Kasumi-1 (cell line): ENCODE measurements at regions not wholly inside any gene's neighbourhood (a gene's known extent, or its start where the extent isn't known, plus 50 kb on each side); places are given as distances from the start of the nearest gene placed in this dataset.
A peak's percentile ranks its signal among the peaks of the same experiment; 100 is the strongest.
"Not testable (repeated sequence)": the region's sequence is repeated elsewhere in the genome, so short reads cannot be mapped to it uniquely, and the experiment has no call there.

ENCODE experiments used
- DNase-seq, 2 experiments: peaks; one replicate each; lab custom pipeline; 2025; lab: John Stamatoyannopoulos, UW

DNA sequence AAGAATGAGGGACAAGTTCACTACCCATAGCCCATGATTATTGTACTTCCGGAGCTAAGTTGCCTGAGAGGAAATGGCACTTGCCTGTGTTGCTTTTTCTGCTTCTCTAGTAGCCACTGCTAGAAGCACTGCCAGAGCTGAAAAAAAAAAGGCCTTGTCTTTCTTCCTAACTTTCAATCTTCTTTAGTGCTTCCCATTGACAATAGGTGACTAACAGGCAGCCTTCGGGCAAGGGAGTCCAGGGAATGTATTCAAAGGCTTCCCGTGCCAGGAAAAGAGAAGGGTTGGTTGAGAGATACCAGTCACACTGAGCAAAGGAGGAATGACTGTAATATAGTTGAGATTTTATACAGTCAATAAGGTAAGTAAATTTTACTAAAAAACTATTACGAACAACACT, 242.0 kb downstream of the CALCRL start:
- no peak for DNase-seq

DNA sequence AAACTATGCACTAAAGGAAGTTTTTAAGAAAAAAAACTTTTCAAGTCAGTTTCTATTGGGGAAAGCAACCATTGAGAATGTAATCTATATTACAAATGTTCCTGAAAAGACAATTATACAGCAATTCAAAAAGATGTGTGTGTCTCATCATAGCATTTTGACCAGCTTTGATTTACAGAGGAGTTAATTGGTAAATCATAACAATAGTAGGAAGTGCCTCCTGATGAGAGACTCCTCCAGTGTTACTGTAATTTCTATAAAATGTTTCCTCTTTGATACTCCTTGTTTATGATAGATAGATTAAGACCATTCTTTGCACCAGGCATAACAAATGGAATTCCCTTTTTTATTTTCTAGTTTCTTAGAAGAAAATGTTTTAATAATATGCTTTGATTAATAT, 249.9 kb downstream of the CALCRL start:
- DNase-seq: no peak

DNA sequence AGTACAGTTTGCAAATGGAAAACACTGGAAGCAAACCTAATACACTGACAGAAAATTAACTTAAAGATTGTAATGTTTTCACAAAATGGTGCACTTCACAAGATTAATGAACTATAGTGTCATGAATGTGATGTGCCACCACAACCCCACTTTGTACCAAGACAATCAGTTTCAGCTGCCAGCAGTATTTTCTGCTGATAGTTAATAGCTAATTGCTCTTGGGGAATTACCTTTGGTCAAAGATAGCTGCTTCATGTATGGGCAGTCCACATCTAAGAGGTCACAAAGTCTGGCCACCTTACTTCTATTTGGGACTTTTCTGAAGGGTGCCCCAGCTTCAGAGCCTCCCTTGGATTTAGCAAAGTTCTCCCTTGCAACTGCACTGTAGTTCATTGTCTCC, 254.0 kb downstream of the CALCRL start:
- DNase-seq: no peak

DNA sequence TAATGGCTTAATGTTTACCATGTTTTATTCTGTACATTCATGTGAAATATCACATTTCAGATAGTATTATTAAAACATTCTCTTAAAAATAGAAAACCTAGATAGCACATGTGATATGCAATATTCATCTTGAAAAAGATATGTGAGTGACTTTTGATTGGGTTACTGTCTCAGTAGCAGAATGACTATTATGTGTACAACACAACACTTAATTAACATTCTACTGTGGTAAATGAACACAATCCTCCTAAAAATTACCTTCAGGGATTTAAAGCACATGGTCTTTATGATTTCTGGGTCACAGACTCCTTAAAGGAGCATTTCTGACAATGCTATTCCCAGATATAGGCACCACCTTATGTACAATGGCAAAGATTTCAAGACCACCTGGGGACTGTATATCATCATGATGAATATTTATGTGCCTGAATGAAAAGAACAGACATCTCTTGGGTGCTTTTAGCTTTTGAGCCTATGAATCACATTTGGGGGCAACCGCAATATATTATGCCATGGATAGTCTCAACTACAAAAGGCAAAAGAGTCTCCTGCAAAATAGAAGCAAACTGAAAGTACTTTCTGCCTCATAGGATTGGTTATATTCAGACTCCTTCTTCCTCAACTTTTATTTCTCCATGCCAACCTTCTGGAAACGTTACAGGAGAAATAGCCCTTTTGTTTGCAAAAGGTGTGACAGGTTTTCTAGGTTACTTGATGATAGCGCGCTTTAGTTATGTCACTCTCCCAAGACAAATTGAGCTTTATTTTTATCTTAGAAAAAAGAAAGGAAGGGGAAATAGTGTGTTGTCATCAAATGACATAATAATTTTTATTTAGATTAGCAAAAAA, 259.0 kb downstream of the CALCRL start:
- no peak for DNase-seq

DNA sequence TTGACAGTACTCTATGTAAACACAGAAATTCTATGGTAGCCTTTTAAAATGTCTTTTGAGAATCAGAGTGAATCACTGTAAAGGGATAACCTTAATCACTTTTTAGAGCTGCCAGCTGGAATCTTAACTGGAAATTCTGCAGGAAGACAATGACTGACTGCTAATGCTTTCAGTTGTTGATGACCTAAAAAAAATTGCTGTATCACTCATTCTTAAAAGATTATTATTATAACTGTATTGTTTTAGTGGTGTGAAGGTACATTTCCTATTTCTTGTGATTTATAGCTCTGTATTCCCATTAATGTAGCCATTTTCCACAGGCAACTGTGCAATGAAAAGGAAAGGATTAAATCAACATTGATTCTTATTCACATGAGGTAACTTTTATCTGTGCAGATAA, 260.5 kb downstream of the CALCRL start:
- no peak for DNase-seq

DNA sequence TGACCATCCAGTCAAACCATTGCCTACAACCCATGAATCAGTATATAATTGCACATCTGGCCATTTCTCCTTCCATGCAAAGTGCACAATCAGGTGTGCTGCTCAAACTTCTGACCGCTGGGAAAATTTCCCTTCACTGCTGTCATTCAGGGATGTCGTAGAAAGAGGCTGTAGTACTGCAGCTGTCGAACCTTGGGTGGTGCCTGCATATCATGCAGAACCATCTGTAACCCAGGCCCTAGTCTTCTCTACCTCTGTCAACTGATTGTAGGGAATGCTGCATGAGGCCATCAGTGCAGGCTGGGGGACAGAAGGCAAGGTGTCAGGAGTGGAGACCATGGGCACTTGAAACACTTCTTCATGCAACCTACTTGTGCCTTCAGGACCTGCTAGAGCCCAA, 267.5 kb downstream of the CALCRL start:
- DNase-seq: no peak

DNA sequence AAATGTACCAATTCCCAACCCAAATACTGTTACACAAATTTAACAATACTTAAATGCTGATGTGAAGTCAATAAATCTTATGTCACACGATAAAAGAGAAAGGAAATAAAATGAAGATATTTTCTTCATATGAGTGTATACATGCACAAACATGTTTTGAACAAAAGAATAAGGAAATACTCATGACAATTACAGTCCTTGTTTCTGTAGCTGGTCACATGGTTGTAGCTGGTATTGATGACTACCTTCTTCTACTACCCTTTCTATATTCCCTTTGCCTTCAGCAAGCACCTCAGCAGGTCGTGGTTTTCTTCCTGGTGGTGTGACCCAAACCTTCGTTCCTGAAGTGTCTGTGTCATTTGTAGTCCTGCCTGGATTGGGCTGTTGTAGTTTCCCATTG, 269.2 kb downstream of the CALCRL start:
- not testable (repeated sequence) for DNase-seq

DNA sequence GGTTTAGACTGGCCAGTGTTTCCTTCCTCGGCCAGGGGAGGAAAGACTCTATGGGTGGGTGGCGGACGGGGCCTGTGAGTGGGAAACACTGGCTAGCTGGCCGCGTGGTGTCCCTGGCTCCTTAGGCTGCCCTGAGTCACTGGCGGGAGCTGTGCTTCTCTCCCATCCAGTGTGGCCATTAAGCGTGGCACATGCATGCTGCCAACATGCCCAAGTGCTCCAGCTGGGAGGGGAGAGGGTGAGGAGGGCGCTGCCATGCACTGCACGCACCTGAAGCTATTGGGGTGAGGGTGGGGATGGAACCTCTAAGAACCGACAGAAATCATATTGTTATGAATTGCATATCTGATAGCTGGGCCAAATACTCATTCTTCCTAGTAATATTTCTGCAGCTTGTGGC, 270.8 kb downstream of the CALCRL start:
- DNase-seq: no peak

DNA sequence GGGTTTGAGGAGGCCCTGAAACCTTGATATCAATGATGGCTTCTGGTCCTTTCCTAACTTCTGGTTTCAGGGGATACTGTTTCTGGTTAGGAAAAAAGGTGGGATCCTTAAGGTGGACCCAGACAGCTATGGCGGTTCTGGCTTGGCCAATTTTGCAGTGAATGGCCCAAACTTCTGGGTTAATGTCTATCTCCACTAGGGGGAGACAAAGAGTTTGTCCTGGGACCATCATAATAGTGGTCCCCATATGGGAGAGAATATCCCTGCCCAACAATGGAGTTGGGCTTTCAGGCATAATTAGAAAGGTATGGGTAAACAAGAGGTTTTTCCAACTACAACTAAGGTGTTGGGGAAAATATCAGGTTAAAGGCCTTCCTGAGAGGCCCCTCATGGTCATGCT, 273.5 kb downstream of the CALCRL start:
- no peak for DNase-seq

DNA sequence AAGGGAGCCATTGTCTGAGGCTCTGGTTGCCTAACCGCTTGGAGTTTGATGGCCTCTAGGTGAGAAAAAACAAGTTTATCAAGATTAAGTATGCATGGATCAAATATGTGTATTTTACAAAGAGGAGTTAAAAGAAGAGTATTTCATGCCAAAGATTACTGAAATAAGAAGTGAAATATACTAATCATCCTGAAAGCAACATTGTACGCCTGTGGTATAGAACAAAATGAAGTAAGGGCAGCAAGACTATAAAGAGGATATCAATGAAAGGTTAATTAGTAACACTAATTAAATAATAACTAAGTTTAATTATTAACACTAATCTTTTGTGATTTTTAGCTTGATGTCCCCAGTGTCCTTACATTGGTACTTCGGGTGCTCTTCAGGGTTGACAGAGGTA, 276.7 kb downstream of the CALCRL start:
- no peak for DNase-seq

DNA sequence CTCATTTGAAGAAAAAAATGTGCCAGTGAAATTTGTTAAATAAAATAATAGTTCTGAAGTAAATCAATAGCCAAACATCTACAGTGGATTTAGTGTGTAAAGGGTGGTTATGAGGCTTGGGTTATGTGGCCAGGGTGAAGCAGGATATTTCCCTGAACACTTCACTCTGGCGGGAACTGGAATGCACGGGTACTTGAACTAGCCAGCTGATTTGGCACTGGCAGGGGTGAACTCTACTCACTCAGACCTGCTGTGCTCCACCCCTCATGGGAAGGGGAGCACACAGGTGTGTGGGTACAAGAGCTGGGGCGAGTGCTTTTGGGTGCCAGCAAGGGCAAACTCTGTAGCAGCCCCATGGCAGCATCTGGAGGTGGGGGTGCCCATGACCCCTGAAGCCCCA, 278.2 kb downstream of the CALCRL start:
- no peak for DNase-seq

DNA sequence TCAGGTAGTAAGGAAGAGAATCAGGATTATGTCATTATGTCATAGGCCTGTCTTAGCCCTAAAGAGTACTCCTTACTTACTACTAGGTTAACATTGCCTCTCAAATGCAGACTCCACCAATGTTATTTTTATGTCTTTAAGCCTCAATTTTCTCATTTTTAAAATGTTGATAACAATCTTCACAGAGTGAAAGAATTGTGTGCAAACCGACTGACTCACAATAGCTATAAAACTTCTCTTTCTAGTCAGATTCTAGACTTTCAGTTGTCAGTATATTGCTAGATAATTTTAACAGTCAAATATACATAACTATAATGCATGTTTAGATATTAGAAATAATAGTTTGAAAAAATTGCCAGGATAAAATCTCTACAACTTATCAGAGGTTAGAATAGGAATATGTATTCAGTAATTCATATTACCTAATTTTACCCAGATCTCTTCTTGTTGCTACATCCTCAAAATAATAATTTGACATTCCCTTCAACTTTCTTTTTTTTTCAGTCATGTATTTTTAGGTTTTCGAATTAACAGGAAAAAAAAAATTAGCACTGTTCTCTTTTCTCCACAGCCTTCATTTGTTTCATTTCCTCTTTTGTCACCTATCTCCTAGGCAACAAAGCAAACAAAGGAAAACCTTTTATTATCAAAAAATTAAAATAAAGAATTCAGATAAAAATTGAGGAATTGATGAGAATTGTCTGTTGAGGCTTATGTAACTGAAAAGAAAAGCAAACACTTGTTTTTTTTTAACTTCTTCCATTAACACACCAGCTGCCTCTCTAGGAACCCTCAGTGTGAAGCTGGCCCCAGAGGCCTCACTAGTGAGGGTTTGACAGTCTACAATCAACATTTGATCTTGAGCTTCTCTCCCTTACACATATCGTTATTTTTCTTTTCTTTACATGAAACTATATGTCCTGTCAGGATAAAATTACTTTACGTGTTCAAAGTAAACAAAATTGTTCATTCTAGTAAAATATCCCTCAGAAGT, 279.0 kb downstream of the CALCRL start:
- peak; percentile 78 for DNase-seq

DNA sequence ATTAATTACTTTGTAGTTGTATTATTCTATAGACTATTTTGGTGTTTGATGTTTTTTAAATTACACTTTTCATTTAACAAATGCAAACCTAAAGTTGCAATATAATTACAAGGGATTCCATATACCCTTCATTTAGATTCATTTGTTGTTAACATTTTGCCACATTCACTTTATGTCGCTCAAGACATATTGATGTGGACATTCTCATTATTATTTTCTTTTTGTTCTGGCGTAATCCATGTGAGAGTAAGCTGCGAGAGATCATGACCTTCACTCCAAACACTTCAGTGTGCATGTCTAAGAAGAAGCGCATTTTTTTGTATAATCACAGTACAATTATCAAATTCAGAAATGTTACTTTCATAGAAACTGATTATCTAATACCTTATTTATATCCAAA, 280.6 kb downstream of the CALCRL start:
- no peak for DNase-seq

DNA sequence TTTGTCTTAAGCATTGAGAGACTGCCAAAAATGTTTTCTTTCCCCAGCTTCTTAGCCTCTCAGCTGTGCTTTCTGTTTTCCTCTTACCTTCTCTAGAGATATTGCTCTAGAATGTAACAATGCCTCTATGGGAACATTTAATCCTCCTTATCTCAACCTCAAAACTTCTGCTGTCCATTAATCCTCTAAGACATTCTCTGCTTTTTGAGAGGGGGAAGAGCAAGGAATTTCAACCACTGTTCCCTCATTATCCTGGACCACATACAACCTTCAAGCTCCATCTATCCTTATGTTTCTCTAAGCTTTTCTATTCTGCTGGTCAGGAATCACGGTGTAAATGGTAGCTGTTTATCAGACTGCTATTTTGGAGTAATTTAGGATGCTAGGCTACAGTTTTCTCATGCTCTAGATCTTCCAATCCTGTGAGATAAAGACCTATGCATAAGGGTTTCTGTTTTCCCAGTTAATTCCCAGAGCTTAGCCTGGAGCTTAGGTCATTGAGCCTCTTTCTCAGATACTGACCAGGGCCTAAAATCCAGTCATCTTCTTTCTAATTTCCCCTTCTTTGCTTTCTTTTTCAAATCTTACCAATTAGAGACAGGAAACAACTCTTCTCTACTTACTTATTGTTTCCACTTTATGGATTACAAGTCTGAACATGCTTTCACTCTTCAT, 282.0 kb downstream of the CALCRL start:
- no peak for DNase-seq

DNA sequence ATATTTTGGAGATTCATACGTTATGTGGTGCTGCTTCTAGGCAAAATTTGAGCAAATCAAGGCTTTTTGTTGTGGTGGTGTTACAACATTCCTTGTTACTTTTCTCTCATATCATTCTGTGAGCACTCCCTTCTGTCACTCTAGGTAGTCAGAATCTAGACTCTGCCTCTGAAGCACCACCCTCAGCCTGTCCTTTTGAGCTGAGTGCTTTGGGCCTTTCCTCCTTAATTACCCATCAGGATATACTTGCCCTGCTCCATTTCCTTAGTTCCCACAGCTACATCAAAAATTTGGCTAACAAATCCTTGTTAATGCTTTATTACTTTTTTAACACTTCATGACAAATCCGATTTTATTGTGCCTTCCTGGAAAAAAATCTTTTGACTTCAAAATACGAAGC, 289.6 kb downstream of the CALCRL start:
- no peak for DNase-seq

DNA sequence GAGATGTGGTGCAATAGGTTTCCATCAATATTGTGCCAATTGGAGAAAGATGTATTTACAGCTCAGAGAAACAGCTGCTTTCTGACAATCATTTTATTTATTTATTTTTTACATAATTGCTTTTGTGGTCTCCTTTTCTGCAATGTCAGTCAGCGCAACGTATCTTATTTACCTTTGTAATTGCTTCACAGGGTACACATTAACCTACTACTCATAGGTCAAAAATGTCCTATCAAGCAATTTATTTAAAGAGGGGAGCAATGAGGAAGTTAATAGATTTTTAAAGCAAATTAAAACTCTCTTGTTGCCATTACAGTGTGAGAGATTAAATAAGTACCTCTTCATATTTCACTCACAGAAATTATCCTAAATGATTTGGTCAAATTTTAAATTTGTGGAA, 291.0 kb downstream of the CALCRL start:
- no peak for DNase-seq

DNA sequence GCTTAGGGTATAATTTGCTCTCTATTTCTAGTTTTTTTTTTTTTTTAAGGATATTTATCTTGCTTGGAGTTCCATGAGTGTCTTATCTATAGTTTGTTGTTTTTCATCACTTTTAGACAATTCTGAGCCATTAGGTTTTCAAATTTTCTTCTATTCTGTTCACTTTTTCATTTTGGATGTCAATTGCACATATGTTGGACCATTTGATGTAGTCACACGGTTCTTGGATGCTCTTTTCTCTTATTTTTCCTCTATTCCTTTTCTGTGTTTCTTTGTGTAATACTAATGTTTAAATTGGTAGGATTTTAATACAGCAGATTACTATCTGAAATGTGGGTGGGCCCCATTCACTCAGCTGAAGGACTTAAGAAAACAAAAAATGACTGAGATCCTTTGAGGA, 292.6 kb downstream of the CALCRL start:
- no peak for DNase-seq

DNA sequence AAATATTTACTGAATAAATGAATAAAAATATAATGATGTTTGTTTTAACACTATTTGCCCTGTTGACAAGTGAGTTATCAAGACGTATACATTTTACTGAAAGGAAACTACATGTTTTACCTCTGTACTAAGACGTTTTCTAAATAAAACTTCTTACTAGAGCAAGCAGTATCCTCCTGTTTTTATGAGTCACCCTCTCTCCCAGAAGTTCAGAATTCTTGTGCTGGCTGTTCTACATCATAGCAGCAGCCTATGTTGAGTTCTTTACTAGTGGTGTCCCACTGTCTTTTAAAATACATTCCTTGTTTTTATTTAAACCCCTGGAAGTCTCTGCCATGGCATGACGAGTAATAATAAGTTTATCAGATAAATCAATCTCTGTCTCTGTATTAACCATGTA, 297.4 kb downstream of the CALCRL start:
- DNase-seq: no peak

DNA sequence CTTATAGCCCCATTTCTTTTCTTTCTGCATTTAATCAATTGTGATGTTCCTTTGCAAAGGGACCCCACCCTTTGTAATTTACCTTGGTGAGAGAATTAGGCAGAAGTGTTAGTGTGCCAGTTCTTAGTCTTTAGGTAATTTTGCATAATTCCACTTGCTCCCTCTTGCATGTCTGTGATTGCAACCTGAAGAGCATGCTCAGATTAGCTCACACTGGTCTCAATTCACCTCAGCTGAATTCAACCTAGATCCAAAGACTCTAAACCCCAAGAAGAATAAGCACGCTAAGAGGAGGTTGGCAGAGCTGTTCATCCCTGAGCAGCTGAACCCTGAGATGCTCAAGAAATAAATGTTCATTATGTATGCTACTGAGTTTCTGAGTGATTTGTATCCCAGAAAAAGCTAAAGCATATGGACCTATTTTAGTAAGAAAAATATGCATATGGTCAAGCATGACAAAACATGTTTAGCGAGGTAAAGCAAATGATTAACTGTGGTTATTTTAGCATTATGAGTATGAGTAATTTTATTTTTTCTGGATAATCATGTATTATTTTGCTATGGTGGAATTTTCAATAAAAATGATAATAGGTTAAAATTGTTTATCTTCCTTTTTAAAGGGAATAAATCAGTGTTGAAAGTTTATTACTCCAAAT, 299.2 kb upstream of the ZSWIM2 start:
- no peak for DNase-seq

DNA sequence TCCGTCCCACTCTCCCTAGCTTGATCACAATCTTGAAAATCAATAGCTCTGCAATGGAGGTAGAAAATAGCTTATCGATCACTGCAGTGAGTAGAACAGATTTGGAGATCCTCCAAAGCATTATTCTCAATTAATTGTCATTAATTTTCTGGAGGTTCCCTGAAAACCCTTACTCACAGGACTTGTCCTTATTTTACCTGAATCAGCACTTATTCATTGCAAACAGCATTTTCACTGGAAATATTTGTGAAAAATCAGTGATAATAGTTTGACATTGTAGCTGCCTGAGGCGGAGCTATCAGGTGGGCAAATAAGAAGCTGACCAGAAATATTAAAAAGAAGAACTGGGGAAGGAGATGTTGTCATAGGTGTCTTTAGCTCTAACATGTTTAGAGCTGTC, 294.6 kb upstream of the ZSWIM2 start:
- no peak for DNase-seq

DNA sequence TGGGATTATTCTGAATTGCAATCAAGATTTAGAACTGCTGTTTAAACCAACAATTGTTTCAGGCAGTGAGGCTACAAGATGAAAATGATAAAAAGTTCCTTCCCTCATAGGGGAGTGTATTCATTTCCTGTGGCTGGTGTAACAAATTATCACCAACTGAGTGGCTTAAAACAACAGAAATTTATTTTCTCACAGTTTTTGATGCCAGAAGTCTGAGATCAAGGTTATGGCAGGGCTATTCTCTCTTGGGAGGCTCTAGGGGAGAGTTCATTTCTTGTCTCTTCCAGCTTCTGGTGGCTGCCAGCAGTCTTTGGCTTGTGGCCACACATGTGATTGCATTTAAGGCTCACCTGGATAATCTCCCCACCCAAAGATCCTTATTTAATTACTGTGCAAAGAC, 290.5 kb upstream of the ZSWIM2 start:
- DNase-seq: no peak

DNA sequence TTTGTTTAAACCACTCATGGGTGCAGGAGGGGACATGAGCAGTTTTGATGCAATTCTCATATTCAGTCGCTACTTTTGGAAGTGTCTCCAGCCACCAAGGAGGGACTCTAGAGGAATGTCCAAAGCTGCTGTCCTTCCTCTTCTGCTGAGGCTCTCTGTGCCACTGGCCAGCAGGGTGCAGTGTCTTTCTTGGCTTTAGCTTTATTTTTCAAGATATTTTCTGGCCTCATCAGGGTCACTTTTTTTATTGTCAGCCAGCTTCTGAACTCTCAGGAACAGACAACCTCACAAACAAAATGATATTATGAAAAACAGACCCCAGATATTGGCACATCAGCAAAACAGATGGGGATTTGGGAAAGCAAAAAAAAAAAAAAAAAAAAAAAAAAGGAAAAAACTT, 289.3 kb upstream of the ZSWIM2 start:
- DNase-seq: peak; percentile 17 to 36
